H1 (cell line): ENCODE measurements at regions not wholly inside any gene's neighbourhood (a gene's known extent, or its start where the extent isn't known, plus 50 kb on each side); places are given as distances from the start of the nearest gene placed in this dataset.

Experiments
- GTF2F1 ChIP-seq: IDR thresholded peaks from 2 replicates; pipeline ENCODE4 v1.6.1; 2012; ENCODE audit warnings: low read depth, low read length, improper control_type of control experiment, borderline replicate concordance
- KDM5A ChIP-seq: fragments of 200-600 bp; IDR thresholded peaks from 2 replicates; pipeline ENCODE4 v1.7.1; 2012; ENCODE audit warnings: mild to moderate bottlenecking, low read length, inconsistent platforms, mixed read lengths
- MAFK ChIP-seq: IDR thresholded peaks from 2 replicates; pipeline ENCODE4 v1.6.1; 2012; ENCODE audit warnings: low read depth, mild to moderate bottlenecking, improper control_type of control experiment, low read length
- NRF1 ChIP-seq: IDR thresholded peaks from 2 replicates; pipeline ENCODE4 v1.6.1; 2011; ENCODE audit warnings: mild to moderate bottlenecking, low read depth, low read length, improper control_type of control experiment
- POLR2A ChIP-seq, 2 experiments: IDR thresholded peaks; 1 replicate in 1 of 2; 2 replicates in 1 of 2; pipeline ENCODE4 v1.6.1; 2011; ENCODE audit warnings: low read depth in 2 of 2, low read length in 2 of 2, mild to moderate bottlenecking in 2 of 2; ENCODE audit errors: control extremely low read depth in 1 of 2
- POLR2AphosphoS5 ChIP-seq: IDR thresholded peaks from 2 replicates; pipeline ENCODE4 v1.6.1; 2011; ENCODE audit warnings: low read depth, low read length
- RAD21 ChIP-seq, 2 experiments: IDR thresholded peaks in 1 of 2; conservative IDR thresholded peaks in 1 of 2; 2 replicates each; pipeline ENCODE4 v1.6.1; 2011; ENCODE audit warnings: low read depth in 2 of 2, low read length in 2 of 2, improper control_type of control experiment in 1 of 2, inconsistent platforms in 1 of 2, mild to moderate bottlenecking in 1 of 2, moderate library complexity in 1 of 2
- RNF2 ChIP-seq: fragments of 200-900, 300-1000 bp; sonication (generic); IDR thresholded peaks from 2 replicates; pipeline ENCODE4 v1.7.1; 2016; ENCODE audit warnings: borderline replicate concordance, low read depth, mild to moderate bottlenecking, antibody characterized with exemption, low read length; ENCODE audit not compliant: poor library complexity, severe bottlenecking; ENCODE audit errors: missing control alignments
- SIRT6 ChIP-seq: IDR thresholded peaks from one replicate; pipeline ENCODE4 v1.7.1; 2012; ENCODE audit warnings: low read length, inconsistent platforms
- TBP ChIP-seq: IDR thresholded peaks from 2 replicates; pipeline ENCODE4 v1.6.1; 2011; ENCODE audit warnings: low read depth, low read length, improper control_type of control experiment
- TF ChIP-seq, protein P1 (sequence below): IDR thresholded peaks from 2 replicates; pipeline ENCODE4 v1.6.1; 2012; ENCODE audit warnings: inconsistent platforms
- TF ChIP-seq, protein P2 (sequence below), 3 experiments: IDR thresholded peaks; 1 replicate in 2 of 3; 2 replicates in 1 of 3; pipeline versions ENCODE4 v1.5.1 to v1.6.1; 2011; ENCODE audit warnings: low read length in 3 of 3, mild to moderate bottlenecking in 3 of 3, inconsistent platforms in 2 of 3, low read depth in 1 of 3, moderate library complexity in 1 of 3; ENCODE audit not compliant: insufficient read depth in 1 of 3; ENCODE audit errors: control extremely low read depth in 1 of 3
- TF ChIP-seq, protein P3 (sequence below): IDR thresholded peaks from 2 replicates; pipeline ENCODE4 v1.6.1; 2011; ENCODE audit warnings: low read length, improper control_type of control experiment

DNA sequence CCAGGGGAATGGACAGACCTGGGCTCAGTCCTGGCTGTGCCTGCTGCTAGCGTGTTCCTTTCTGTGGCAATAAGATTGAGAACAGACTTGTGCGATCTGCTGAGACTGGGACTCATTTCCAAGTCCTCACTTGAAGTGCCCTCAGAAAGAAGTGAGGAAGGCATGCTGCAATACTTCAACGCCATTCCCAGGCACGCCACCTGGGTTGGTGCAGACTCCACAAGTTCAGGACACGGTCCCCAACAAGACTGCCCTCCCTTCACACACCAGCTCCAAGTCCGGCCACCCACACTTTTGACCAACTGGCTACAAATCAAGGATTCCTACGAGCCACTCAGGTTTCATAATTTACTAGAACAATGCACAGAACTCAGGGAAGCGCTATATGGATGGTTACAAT is 391.8 kb upstream of the SULF2 start:
- no peak for TF ChIP-seq POLR2AphosphoS5
- TF ChIP-seq SIRT6: no peak
- TF ChIP-seq, protein P1, sequence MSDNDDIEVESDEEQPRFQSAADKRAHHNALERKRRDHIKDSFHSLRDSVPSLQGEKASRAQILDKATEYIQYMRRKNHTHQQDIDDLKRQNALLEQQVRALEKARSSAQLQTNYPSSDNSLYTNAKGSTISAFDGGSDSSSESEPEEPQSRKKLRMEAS: no peak
- TF ChIP-seq, protein P2, sequence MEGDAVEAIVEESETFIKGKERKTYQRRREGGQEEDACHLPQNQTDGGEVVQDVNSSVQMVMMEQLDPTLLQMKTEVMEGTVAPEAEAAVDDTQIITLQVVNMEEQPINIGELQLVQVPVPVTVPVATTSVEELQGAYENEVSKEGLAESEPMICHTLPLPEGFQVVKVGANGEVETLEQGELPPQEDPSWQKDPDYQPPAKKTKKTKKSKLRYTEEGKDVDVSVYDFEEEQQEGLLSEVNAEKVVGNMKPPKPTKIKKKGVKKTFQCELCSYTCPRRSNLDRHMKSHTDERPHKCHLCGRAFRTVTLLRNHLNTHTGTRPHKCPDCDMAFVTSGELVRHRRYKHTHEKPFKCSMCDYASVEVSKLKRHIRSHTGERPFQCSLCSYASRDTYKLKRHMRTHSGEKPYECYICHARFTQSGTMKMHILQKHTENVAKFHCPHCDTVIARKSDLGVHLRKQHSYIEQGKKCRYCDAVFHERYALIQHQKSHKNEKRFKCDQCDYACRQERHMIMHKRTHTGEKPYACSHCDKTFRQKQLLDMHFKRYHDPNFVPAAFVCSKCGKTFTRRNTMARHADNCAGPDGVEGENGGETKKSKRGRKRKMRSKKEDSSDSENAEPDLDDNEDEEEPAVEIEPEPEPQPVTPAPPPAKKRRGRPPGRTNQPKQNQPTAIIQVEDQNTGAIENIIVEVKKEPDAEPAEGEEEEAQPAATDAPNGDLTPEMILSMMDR (IDR thresholded peaks at IDR 0.05; ENCODE audit: control extremely low read depth in 1 of 3, insufficient read depth in 1 of 3, low read depth in 1 of 3, low read length in 3 of 3): no peak
- no peak for TF ChIP-seq POLR2A (IDR thresholded peaks at IDR 0.05; ENCODE audit: control extremely low read depth in 1 of 2, low read depth in 2 of 2, low read length in 2 of 2)
- no peak for TF ChIP-seq NRF1
- TF ChIP-seq RNF2: no peak
- TF ChIP-seq KDM5A: no peak
- TF ChIP-seq RAD21 (IDR thresholded peaks at IDR 0.05 in 1 of 2, conservative IDR thresholded peaks at IDR 0.05 in 1 of 2; ENCODE audit: low read depth in 2 of 2, low read length in 2 of 2): no peak
- TF ChIP-seq MAFK: no peak
- no peak for TF ChIP-seq GTF2F1
- TF ChIP-seq, protein P3, sequence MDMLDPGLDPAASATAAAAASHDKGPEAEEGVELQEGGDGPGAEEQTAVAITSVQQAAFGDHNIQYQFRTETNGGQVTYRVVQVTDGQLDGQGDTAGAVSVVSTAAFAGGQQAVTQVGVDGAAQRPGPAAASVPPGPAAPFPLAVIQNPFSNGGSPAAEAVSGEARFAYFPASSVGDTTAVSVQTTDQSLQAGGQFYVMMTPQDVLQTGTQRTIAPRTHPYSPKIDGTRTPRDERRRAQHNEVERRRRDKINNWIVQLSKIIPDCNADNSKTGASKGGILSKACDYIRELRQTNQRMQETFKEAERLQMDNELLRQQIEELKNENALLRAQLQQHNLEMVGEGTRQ: no peak
- TF ChIP-seq TBP: no peak
